ENCODE measurements at regions not wholly inside any gene's neighbourhood (a gene's known extent, or its start where the extent isn't known, plus 50 kb on each side); places are given as distances from the start of the nearest gene placed in this dataset.

- Histone ChIP-seq H3K79me2 (ENCODE audit: insufficient read depth, low read length) (no peaks in the 10 kb centered on the region), H3K79me1 (ENCODE audit: insufficient read depth, low read depth, low read length, poor library complexity, severe bottlenecking) (no peaks in the 10 kb centered on the region), H2BK120ac (ENCODE audit: low read depth, low read length, poor library complexity, severe bottlenecking) (no peak overlapping the region), H3T11ph (ENCODE audit: low read length) (no peak overlapping the region), H3K27me3 (ENCODE audit: insufficient read depth, low read length) (no peaks in the 10 kb centered on the region), H3K4ac (ENCODE audit: low read depth, low read length) (no peak overlapping the region), H2BK15ac (ENCODE audit: low read depth, low read length) (no peak overlapping the region), H3K9ac (ENCODE audit: extremely low read depth, insufficient read length, low read length) (no peak overlapping the region), H2BK20ac (ENCODE audit: low read depth, low read length, poor library complexity, severe bottlenecking) (no peak overlapping the region), H2AFZ (ENCODE audit: low read length) (no peak overlapping the region), H4K5ac (ENCODE audit: insufficient read length, low read depth, low read length) (no peak overlapping the region), H2AK5ac (ENCODE audit: insufficient read length, low read length) (no peak overlapping the region), H3K9me3 (ENCODE audit: control insufficient read depth, low read depth, low read length) (no peaks in the 10 kb centered on the region), H3K23me2 (ENCODE audit: insufficient read length, low read depth, low read length, poor library complexity, severe bottlenecking) (no peaks in the 10 kb centered on the region), H2BK12ac (ENCODE audit: insufficient read length, low read depth, low read length) (no peak overlapping the region), H3K18ac (ENCODE audit: insufficient read length, low read depth, low read length) (no peak overlapping the region), H3K23ac (ENCODE audit: insufficient read length, low read depth, low read length) (no peak overlapping the region), H4K20me1 (ENCODE audit: control insufficient read depth, insufficient read depth, insufficient read length) (no peaks in the 10 kb centered on the region), H3K27ac (ENCODE audit: insufficient read length, low read depth, low read length) (no peak overlapping the region), H4K8ac (replicated peaks; ENCODE audit: insufficient read length, low read depth, low read length) (no peak overlapping the region), H3K56ac (ENCODE audit: insufficient read length, low read depth, low read length) (no peak overlapping the region), H3K4me1 (ENCODE audit: insufficient read depth, low read length) (no peaks in the 10 kb centered on the region), H4K91ac (ENCODE audit: insufficient read length, low read depth, low read length) (no peak overlapping the region), H3K14ac (ENCODE audit: insufficient read depth, low read length) (no peak overlapping the region; the same call in 1 of the 2 replicates), H2BK5ac (ENCODE audit: insufficient read length, low read length) (no peak overlapping the region), H3K4me2 (ENCODE audit: insufficient read depth, insufficient read length, low read length) (no peak overlapping the region)
- Mint-ChIP-seq H3K27me3 (ENCODE audit: low read depth) (no peaks in the 10 kb centered on the region; the same call in 1 of the 2 replicates), H3K9me3 (peaks cover 0 to 3% of the 10 kb centered on the region in 2 experiments; a peak in 4 of 5 replicates), H3K36me3 (ENCODE audit: insufficient read depth in 1 of 3, low read depth in 3 of 3) (no peaks in the 10 kb centered on the region), H3K4me3 (no peak overlapping the region), H3K4me1 (peaks cover 3 to 5% of the 10 kb centered on the region in 2 experiments; a peak in 2 of 4 replicates), H3K27ac (0 out of 7 replicates have a peak overlapping the region, but pooled peaks of 1 of the 3 experiments have one; percentile 51)
- no peak for DNase-seq
- no peak for TF ChIP-seq CTCF (conservative IDR thresholded peaks at IDR 0.05)
- WGBS (ENCODE audit: extremely low coverage, insufficient read length, low lambda C conversion rate) = no CpG with 5 or more reads among the region's 17 CpGs
Observed at GRCh38 chr10:131832056-131832685, 68.6 kb upstream of the PPP2R2D start.
